ENCODE measurements at regions not wholly inside any gene's neighbourhood (a gene's known extent, or its start where the extent isn't known, plus 50 kb on each side); places are given as distances from the start of the nearest gene placed in this dataset.
A peak's percentile ranks its signal among the peaks of the same experiment; 100 is the strongest.

GRCh38 chr4:161222889-161223288 is 940.9 kb downstream of the FSTL5 start:
- FAIRE-seq, result no peak

GRCh38 chr4:161208564-161208963 is 955.2 kb downstream of the FSTL5 start:
- FAIRE-seq, result no peak

GRCh38 chr4:161206528-161207080 is 957.2 kb downstream of the FSTL5 start:
- FAIRE-seq, result no peak

- no peak for FAIRE-seq
Observed at GRCh38 chr4:161203865-161204264, 959.9 kb downstream of the FSTL5 start.

GRCh38 chr4:161197912-161198311 is 965.9 kb downstream of the FSTL5 start:
- no peak for FAIRE-seq

- no peak for FAIRE-seq
Observed at GRCh38 chr4:161197474-161197873, 966.3 kb downstream of the FSTL5 start.

- no peak for FAIRE-seq
Observed at GRCh38 chr4:161189286-161190134, 974.3 kb downstream of the FSTL5 start.

- no peak for FAIRE-seq
Observed at GRCh38 chr4:161188578-161188977, 975.2 kb downstream of the FSTL5 start.

- no peak for FAIRE-seq
Observed at GRCh38 chr4:161187569-161187968, 976.2 kb downstream of the FSTL5 start.

GRCh38 chr4:161186750-161187149 is 977.0 kb downstream of the FSTL5 start:
- no peak for FAIRE-seq

- no peak for FAIRE-seq
Observed at GRCh38 chr4:161186012-161186411, 977.8 kb downstream of the FSTL5 start.

GRCh38 chr4:161183729-161184128 is 980.1 kb downstream of the FSTL5 start:
- FAIRE-seq, result no peak

- no peak for FAIRE-seq
Observed at GRCh38 chr4:161182913-161183312, 980.9 kb downstream of the FSTL5 start.

GRCh38 chr4:161178310-161178709 is 985.5 kb downstream of the FSTL5 start:
- no peak for FAIRE-seq

- FAIRE-seq, result no peak
Observed at GRCh38 chr4:161172396-161173026, 991.3 kb downstream of the FSTL5 start.

GRCh38 chr4:161167539-161167938 is 996.3 kb downstream of the FSTL5 start:
- FAIRE-seq, result no peak

GRCh38 chr4:161160718-161161117 is 1003.1 kb downstream of the FSTL5 start:
- FAIRE-seq, result no peak

- FAIRE-seq, result no peak
Observed at GRCh38 chr4:161148051-161148450, 1015.7 kb downstream of the FSTL5 start.

- no peak for FAIRE-seq
Observed at GRCh38 chr4:161143375-161143774, 1020.4 kb downstream of the FSTL5 start.

- no peak for FAIRE-seq
Observed at GRCh38 chr4:161134795-161135194, 1029.0 kb downstream of the FSTL5 start.

- FAIRE-seq, result peak; percentile 50
Observed at GRCh38 chr4:161133586-161134276, 1030.1 kb downstream of the FSTL5 start.

GRCh38 chr4:161132715-161133425 is 1030.9 kb downstream of the FSTL5 start:
- no peak for FAIRE-seq

GRCh38 chr4:161121451-161121850 is 1042.3 kb downstream of the FSTL5 start:
- FAIRE-seq, result no peak

Data from endometrium (tissue), 2 donors.